ENCODE measurements at regions not wholly inside any gene's neighbourhood (a gene's known extent, or its start where the extent isn't known, plus 50 kb on each side); places are given as distances from the start of the nearest gene placed in this dataset.
"Not testable (repeated sequence)": the region's sequence is repeated elsewhere in the genome, so short reads cannot be mapped to it uniquely, and the experiment has no call there.

DNA sequence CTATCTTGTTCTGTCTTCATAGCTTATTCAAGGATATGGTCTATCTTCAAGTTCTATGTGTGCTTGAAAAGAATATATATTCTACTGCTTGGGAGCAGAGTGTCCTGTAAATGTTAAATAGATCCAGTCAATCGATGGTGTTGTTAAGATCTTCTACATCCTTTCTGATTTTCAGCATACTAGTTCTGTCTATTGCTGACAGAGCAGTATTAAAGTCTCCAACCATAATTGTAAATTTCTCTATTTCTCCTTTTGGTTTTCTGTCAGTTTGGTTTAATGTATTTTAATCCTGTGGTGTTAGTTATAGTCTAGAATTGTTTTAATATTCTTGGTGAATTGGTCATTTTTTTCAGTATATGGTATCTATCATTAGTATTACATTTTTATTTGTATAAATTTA, 124.0 kb upstream of the COX7C start:
- in situ Hi-C loops (cut with HindIII; ENCODE audit: low sequenced_read_pairs) = no loop called here

DNA sequence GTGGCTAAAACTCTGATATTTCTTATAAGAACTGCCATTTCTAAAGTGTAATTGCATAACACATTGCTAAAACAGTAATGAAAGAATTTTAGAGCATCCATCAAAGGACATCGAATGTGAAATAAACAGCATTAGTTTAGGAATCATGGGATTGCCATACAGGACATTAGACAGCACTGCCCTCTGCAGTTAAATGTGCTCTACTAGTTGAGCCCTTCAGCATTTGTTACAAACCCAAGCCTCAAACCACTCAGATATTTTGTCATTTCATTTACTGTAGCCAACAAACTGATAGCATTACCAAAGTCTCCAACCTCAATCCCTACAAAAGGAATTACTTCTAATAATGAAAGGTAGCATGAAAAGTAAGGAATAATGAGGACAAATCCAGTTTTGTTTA, 116.8 kb upstream of the COX7C start:
- in situ Hi-C loops (cut with HindIII; ENCODE audit: low sequenced_read_pairs) = loop anchor here (10.0 kb wide), 1 partner anchor 64 kb away; no protein-coding TSS in a partner anchor

DNA sequence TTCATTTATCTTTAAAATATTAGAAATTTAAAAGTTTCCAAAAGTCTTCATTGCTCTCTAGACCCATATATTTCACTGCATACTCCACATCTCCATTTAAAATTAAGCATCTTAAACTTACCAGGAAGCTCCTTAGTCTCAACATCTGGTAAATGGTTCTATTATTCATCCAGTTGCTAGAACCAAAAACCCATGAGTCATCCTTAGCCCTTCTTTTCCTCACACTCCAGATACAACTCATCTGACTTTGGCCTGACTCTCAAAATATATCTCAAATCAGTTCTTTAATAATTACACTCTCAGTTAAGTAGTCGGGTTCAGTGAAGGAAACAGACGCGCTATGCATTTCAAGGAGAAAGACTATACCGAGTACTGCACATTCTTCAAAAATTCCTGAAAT, 110.2 kb upstream of the COX7C start:
- in situ Hi-C loops (cut with HindIII; ENCODE audit: low sequenced_read_pairs) = loop anchor here (10.0 kb wide), 1 partner anchor 57 kb away; no protein-coding TSS in a partner anchor

DNA sequence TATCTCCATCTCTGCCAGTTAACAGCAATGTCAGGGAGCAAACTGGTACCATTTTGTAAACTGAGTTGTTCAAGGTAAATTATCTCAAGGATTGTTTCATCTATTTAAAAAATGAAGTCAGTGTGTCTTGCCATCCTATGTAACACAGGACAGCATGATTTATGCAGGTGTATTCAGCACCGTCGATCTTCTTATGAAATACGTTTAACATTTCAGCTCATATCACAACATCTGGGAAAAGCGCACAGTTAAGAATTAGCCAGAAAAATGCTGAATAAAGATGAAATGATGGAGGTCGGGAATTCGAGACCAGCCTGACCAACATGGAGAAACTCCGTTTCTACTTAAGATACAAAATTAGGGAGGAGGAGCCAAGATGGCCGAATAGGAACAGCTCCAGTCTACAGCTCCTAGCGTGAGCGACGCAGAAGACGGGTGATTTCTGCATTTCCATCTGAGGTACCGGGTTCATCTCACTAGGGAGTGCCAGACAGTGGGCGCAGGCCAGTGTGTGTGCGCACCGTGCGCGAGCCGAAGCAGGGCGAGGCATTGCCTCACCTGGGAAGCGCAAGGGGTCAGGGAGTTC, 107.3 kb upstream of the COX7C start:
- in situ Hi-C loops (cut with HindIII; ENCODE audit: low sequenced_read_pairs) = not testable (repeated sequence)

DNA sequence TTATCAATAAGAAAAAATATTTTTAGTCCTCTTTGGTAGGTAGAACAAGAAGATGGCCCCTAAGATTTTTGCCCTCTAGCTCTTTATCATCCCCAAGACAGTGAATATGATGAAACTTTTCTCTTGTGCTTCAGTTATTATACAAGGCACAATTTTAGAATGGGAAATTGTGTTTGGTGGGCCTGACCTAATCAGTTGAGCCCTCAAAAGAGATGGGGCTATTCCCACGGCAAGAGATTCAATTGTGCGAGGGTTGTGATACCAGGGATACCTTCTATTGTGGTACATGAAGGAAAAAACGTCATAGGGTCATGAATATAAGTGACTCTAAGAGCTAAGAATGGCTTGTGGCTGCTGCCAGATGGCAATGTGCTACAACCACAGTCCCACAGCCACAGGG, 94.0 kb upstream of the COX7C start:
- in situ Hi-C loops (cut with HindIII; ENCODE audit: low sequenced_read_pairs) = no loop called here

DNA sequence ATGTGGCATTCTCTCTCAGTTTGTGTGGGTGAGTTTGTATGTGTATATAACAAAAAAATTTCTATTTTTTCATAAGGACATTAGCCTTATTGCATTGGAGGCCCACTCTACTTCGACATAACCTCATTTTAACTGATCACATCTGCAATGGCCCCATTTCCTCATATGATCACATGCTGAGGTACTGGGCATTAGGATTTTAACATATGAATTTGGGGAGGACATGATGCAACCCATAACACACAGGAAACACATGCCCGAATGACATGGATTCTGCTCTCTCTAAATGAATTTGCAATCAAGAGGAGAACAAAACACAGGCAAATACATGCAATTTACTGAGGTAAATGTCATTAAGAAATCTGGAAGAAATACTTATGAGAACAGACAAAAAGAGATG, 92.1 kb upstream of the COX7C start:
- in situ Hi-C loops (cut with HindIII; ENCODE audit: low sequenced_read_pairs) = no loop called here

DNA sequence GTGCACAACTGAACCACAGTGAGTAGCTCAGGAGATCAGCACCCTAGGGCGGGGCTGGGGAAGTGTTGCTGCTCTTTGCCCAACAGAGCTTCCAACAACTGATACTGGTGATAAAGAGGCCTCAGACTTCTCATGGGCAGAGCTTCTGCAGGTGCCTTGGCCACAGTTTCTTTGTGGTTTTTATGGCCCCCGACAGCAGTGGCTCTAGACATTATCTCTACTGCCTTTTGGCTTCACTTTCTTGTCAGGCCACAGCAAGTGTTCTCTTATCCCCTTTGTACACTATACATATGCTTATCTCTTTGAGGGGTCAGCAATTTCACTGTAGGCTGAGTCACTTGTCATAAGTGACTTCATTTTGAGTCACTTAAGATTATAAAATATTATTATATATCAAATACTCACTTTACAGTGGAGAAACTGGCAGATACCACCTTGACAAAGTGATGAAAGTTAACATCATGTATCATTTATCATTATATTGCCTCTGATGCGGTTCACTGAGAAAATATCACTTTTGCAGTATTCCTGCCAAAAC, 90.9 kb upstream of the COX7C start:
- in situ Hi-C loops (cut with HindIII; ENCODE audit: low sequenced_read_pairs) = no loop called here

DNA sequence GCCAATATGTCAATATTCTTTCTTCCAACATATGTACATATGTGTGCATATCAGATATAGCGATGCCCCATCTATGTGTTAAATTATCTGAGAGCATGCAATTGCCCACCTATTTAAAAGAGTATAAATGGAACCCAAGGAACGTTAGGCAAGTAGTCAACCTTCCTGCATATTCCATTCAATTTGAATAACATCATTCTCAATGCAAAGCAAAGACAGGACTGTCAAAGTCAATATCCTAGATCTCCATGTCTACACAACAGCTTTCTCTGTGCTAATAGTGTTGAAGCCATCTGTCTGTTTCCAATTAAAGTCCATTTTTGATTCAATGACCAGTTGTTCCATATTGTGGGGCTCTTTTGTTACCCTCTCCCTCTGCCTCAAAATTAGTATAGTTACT, 85.3 kb upstream of the COX7C start:
- in situ Hi-C loops (cut with HindIII; ENCODE audit: low sequenced_read_pairs) = no loop called here

DNA sequence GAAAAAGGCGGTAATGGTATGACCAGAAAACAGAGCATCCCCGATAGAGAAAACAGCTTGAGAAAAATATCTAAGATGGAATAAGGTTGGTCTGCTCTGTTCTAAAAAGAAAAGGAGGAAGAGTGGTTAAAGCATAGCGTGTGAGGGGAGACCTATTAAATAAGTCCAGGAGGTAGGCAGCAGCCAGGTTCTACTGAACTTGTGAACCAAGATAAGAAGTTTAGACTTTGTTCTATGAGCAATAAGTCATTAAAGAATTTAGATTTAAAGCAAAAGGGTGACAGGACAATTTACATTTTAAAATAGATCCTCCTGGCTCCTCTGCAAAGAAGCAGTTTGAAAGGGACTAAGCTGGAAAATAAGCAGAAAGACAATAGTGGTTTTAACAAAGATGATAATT, 81.3 kb upstream of the COX7C start:
- in situ Hi-C loops (cut with HindIII; ENCODE audit: low sequenced_read_pairs) = no loop called here

DNA sequence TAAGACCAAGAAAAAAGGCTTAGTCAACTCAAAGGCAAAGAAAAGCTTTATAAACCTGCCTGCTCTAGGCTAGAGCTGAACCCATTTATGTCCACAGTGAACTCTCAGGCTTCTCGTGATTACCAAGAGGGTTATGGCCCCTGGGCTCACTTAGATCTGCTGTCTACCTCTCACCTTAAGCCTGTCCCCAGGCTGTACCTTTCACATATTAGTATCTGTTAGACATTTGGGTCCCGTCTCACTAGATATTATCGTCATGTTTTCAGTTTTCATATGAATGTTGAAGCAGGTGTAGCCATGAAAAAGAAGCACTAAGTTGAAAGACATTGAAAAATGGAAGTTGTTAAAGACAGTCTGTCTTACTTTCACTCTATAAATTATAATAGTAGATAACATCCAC, 75.2 kb upstream of the COX7C start:
- in situ Hi-C loops (cut with HindIII; ENCODE audit: low sequenced_read_pairs) = no loop called here

DNA sequence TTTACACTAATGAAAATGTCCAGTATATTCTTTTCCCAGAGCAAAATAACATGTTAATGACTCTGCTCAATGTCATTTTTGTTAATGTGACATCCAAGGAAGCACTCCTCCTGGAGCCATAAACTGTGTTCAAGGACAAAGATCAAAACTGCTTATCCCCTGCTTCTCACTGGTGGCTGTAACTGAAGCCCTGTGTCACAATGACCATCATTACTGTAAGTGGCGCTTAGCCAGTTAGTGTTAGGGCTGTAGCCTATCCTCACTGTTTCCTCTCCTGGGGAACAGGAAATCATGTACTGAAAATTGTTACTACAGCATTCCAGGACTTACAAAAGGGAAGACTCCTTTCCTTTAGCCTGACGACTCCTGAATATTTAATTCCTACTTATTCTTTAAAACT, 71.7 kb upstream of the COX7C start:
- in situ Hi-C loops (cut with HindIII; ENCODE audit: low sequenced_read_pairs) = no loop called here

DNA sequence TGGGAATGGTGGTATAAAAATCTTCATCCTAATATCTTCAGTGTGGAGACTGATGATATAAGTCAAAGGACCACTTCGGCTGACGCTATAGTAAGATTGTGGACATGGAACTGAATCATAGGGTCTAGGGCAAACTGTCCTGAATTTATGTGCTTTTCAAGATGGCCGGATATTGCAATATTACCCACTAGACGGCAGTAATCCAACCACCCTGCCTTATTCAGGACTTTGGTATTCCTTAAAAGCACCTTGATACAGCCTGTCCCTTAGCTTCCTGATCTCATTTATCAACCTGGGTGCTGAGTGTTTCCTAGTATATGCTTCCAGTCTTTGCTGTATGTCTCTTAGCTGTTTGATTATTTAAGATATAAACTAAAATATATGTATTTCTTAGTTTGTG, 71.2 kb upstream of the COX7C start:
- in situ Hi-C loops (cut with HindIII; ENCODE audit: low sequenced_read_pairs) = no loop called here

DNA sequence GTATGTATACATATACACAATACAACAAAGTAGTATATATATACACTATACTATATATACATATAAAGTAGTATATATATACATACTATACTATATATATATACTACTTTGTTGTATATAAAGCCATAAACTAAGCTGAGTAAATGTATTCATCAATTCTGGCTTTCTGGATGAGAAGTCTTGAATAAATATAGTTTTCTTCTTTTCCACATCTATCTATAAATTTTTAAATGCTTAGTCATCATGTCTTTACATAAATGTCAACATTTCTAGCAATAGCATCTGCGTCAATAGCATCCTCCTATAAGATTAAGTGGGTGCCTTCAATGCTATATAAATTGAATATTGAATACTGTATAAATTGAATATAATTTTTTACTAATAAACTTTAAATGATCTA, 63.1 kb upstream of the COX7C start:
- in situ Hi-C loops (cut with HindIII; ENCODE audit: low sequenced_read_pairs) = no loop called here

DNA sequence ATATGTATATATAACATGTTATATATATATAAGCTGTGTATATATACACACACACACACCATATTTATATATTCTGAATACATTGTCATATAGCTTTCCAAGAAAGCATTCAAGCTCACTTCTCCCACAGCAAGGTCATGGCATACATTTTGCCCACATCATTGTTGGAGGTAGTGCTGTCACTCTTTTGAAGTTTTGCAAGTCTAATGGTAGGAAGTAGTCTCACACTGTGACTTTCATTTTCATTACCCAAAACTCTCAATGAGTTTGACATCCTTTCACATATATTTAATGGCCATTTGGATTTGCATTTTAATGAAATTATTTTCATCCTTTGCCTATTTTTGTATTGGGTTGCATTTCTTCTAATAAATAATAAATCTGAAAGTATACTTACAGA, 59.8 kb upstream of the COX7C start:
- in situ Hi-C loops (cut with HindIII; ENCODE audit: low sequenced_read_pairs) = no loop called here

DNA sequence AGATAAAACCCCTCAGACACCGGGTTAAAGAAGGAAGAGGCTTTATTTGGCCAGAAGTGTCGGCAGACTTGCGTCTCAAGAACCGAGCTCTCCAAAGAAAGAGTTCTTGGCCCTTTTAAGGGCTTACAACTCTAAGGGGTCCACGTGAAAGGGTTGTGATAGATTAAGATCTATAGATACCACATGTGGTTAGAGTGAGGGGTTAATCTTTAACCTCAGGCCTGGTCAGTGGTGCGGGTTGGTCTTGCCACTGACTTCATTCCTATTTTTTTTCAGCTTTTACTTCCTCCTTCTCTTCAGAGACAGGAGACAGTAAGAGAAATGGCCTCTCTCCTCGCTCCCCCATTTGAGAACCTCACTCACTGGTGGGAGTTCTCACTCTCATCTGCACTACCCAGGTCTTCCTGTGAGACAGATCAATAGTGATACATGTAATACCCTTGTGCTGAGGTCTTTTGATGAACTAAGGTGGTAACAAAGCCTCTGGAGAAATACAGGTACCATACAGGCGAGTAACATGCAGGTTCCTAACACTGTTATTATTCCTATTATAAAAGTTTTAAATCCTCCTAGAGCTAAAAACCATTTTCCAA, 52.4 kb upstream of the COX7C start:
- in situ Hi-C loops (cut with HindIII; ENCODE audit: low sequenced_read_pairs) = loop anchor here (10.0 kb wide), 1 partner anchor 60 kb away; no protein-coding TSS in a partner anchor

DNA sequence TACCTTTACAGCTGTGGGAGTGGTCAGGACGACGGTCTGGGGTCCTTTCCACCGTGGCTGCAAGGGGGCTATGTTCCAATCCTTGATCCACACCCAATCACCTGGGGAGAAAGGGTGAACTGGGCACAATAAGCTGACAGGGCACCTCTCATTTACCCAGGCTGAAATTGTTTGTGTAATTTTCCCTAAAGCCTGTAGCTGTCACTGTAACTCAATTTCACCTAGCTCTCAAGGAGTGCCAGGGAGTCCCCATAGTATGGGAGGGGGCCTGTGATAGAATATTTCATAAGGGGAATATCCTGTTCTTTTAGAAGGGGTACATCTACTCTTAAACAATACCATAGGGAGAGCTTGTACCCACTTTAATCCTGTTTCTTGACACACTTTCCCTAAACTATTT, 51.7 kb upstream of the COX7C start:
- in situ Hi-C loops (cut with HindIII; ENCODE audit: low sequenced_read_pairs) = loop anchor here (10.0 kb wide), 1 partner anchor 61 kb away; no protein-coding TSS in a partner anchor

Data from DLD1 (cell line).